ENCODE measurements at regions not wholly inside any gene's neighbourhood (a gene's known extent, or its start where the extent isn't known, plus 50 kb on each side); places are given as distances from the start of the nearest gene placed in this dataset.
A peak's percentile ranks its signal among the peaks of the same experiment; 100 is the strongest.

GRCh38 chr1:94707321-94708298, 112.5 kb upstream of the SLC44A3 start:
- ATAC-seq: no peak

- peak; percentile 37 for ATAC-seq
Measured at GRCh38 chr1:94702442-94702815, 117.7 kb upstream of the SLC44A3 start.

GRCh38 chr1:94701796-94702441, 118.2 kb upstream of the SLC44A3 start:
- ATAC-seq: no peak

- ATAC-seq: no peak
Measured at GRCh38 chr1:94698759-94699502, 121.2 kb upstream of the SLC44A3 start.

GRCh38 chr1:94698356-94698755, 121.8 kb upstream of the SLC44A3 start:
- no peak for ATAC-seq

- no peak for ATAC-seq
Measured at GRCh38 chr1:94697839-94698238, 122.3 kb upstream of the SLC44A3 start.

- ATAC-seq: no peak
Measured at GRCh38 chr1:94694226-94694915, 125.8 kb upstream of the SLC44A3 start.

- ATAC-seq: no peak
Measured at GRCh38 chr1:94693435-94693834, 126.7 kb upstream of the SLC44A3 start.

- ATAC-seq: no peak
Measured at GRCh38 chr1:94693029-94693428, 127.1 kb upstream of the SLC44A3 start.

GRCh38 chr1:94688646-94689045, 131.5 kb upstream of the SLC44A3 start:
- ATAC-seq: no peak

- no peak for ATAC-seq
Measured at GRCh38 chr1:94686882-94687281, 133.3 kb upstream of the SLC44A3 start.

- no peak for ATAC-seq
Measured at GRCh38 chr1:94684690-94685250, 135.4 kb upstream of the SLC44A3 start.

GRCh38 chr1:94683886-94684285, 136.3 kb upstream of the SLC44A3 start:
- ATAC-seq: no peak

GRCh38 chr1:94680039-94680377, 138.4 kb upstream of the F3 start:
- ATAC-seq: no peak

GRCh38 chr1:94679332-94680038, 137.9 kb upstream of the F3 start:
- ATAC-seq: no peak

GRCh38 chr1:94678202-94678848, 136.8 kb upstream of the F3 start:
- no peak for ATAC-seq

- ATAC-seq: no peak
Measured at GRCh38 chr1:94677714-94678113, 136.2 kb upstream of the F3 start.

- no peak for ATAC-seq
Measured at GRCh38 chr1:94677087-94677486, 135.5 kb upstream of the F3 start.

GRCh38 chr1:94676686-94677085, 135.1 kb upstream of the F3 start:
- ATAC-seq: peak; percentile 83

GRCh38 chr1:94675373-94675772, 133.8 kb upstream of the F3 start:
- no peak for ATAC-seq

- no peak for ATAC-seq
Measured at GRCh38 chr1:94674876-94675275, 133.3 kb upstream of the F3 start.

All from esophagus mucosa (tissue), 1 donor.